Activated T-cell treated with anti-CD3 and anti-CD28 coated beads, Interleukin-2, amount 50 U/mL, for 4 hours (primary cell): ENCODE measurements at regions not wholly inside any gene's neighbourhood (a gene's known extent, or its start where the extent isn't known, plus 50 kb on each side); places are given as distances from the start of the nearest gene placed in this dataset.
"Not testable (repeated sequence)": the region's sequence is repeated elsewhere in the genome, so short reads cannot be mapped to it uniquely, and the experiment has no call there.

Experiments
- ATAC-seq, 2 donors: fragments of 200-7000 bp; cut with Tn5 transposase; one replicate each; pipeline ENCODE4 v1.10.0; 2021
- DNase-seq: peaks from one replicate; pipeline ENCODE4 v3.0.0-alpha.2; 2020
- H3K27me3 Mint-ChIP-seq: one replicate; pipeline ENCODE4 v1.8.0; 2021; ENCODE audit warnings: low read depth, mixed read lengths
- H3K36me3 Mint-ChIP-seq: one replicate; pipeline ENCODE4 v1.8.0; 2022; ENCODE audit warnings: mixed read lengths; ENCODE audit not compliant: insufficient read depth
- H3K4me1 Mint-ChIP-seq: one replicate; pipeline ENCODE4 v1.8.0; 2021; ENCODE audit warnings: low read depth, mixed read lengths
- H3K4me3 Mint-ChIP-seq: one replicate; pipeline ENCODE4 v1.8.0; 2021; ENCODE audit warnings: mild to moderate bottlenecking, moderate library complexity, mixed read lengths
- H3K9me3 Mint-ChIP-seq: one replicate; pipeline ENCODE4 v1.8.0; 2021; ENCODE audit warnings: mixed read lengths

DNA sequence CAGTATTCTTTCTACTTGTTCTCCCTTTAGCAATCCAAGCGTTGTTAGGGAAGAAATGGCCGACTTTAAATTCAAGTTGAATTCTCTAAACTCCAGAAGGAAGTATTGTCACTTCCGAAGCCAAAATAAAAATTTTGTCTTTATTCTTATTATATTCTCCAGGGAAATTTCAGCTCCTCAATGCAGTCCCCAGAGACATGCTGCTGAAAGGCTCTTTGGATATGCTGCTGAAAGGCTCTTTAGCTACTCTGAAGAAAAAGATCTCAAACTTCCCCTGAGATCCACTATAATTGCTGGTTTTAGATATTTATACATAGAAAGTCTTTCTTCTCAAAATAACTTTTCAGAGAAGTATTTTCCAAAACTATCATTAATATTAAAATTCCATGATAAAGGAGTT, 92.3 kb upstream of the PARP8 start:
- H3K9me3 Mint-ChIP-seq = no peaks in the 10 kb centered on the region
- no peaks in the 10 kb centered on the region for H3K36me3 Mint-ChIP-seq
- H3K27me3 Mint-ChIP-seq = no peaks in the 10 kb centered on the region
- H3K4me3 Mint-ChIP-seq = peak overlapping the region; percentile 39
- ATAC-seq (no peak), DNase-seq (no peak)
- H3K4me1 Mint-ChIP-seq = peaks cover 25% of the 10 kb centered on the region

DNA sequence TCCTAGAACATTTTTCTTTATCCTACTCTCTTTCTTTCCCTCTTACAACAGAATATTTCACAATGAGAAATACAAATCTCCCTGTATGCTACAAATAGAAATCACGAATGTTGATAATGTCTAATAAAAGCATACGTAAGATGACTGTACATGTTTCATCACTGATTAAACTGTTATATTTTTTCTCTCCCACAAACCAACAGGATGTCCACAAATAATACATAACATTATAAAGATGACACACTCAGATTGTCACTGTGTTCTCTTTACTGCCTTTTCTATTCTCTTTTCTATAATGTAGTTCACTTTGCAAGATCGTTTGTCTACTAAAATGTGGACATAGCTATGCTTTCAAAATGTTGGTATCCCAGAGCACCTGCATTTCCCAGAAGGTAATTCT, 90.7 kb upstream of the PARP8 start:
- Mint-ChIP-seq H3K4me3 (no peak overlapping the region), H3K27me3 (no peaks in the 10 kb centered on the region), H3K36me3 (no peaks in the 10 kb centered on the region), H3K9me3 (no peaks in the 10 kb centered on the region), H3K4me1 (peaks cover 25% of the 10 kb centered on the region)
- DNase-seq (no peak), ATAC-seq (no peak)

DNA sequence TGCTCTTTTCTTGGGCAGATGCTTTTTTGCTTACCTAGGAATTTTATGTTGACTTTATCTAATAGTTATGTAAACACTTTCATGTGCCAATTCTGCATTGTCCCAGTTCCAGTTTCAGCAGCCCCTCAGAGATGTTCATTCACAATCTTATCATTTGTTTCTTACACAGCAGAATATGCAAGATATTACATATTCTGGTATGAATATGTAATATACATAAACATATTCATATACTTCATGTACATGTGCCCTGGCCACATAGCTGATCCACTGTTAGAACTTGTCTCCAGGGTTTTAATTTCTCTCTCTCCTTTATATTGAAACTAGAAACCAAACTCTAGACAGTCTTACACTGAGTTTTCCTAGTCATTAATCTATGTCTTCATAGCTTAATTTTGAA, 90.2 kb upstream of the PARP8 start:
- Mint-ChIP-seq H3K36me3 (no peaks in the 10 kb centered on the region), H3K4me3 (no peak overlapping the region), H3K4me1 (peaks cover 25% of the 10 kb centered on the region), H3K9me3 (no peaks in the 10 kb centered on the region), H3K27me3 (no peaks in the 10 kb centered on the region)
- DNase-seq (no peak), ATAC-seq (no peak)

DNA sequence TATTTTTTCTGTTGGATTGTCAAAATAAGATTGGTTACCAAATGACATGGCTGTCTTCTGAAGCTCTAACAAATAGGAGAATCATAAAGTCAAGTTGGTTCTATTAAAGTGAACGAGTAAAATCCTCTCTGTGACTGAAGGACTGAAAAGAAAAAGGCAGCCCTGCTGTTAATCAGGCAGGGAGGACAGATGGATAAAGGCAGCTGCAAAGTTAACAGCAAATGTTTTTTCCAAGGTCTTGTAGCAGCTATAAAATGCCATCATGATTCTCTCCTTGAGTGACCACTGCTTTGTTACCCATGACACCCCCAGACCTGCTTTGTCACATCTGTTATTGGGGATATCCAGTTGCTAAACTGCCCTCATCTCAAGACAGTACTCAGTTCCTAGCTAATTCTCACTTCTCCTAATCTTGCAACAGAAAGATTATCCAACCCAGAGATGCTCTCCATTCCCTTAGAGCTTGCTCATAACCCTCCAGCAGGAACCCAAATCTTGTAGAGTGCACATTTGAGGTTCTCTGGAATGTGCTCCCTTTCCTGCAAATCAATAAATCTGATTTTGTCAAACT, 89.7 kb upstream of the PARP8 start:
- no peaks in the 10 kb centered on the region for H3K27me3 Mint-ChIP-seq
- peaks cover 26% of the 10 kb centered on the region for H3K4me1 Mint-ChIP-seq
- ATAC-seq (no peak), DNase-seq (no peak)
- no peaks in the 10 kb centered on the region for H3K36me3 Mint-ChIP-seq
- H3K4me3 Mint-ChIP-seq = no peak overlapping the region
- H3K9me3 Mint-ChIP-seq = no peaks in the 10 kb centered on the region

DNA sequence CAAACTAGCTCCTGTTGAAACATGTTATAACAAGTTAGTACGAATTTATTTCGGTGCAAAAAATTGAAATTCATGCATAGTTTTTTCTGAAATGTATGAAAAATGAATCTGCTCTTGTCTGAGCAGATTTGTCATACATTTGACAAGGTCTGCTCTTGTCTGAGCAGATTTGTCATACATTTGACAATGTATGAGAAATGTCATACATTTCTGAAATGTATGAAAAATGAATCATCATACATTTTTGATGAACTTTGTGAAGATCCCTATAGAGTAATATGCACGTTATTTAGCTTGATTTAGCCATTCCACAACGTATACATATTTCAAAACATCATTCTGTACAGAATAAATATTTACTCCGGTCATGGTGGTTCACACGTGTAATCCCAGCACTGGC, 85.9 kb upstream of the PARP8 start:
- Mint-ChIP-seq H3K9me3 (no peaks in the 10 kb centered on the region), H3K4me1 (peaks cover 21% of the 10 kb centered on the region), H3K36me3 (no peaks in the 10 kb centered on the region), H3K4me3 (no peak overlapping the region), H3K27me3 (no peaks in the 10 kb centered on the region)
- ATAC-seq (no peak), DNase-seq (no peak)

DNA sequence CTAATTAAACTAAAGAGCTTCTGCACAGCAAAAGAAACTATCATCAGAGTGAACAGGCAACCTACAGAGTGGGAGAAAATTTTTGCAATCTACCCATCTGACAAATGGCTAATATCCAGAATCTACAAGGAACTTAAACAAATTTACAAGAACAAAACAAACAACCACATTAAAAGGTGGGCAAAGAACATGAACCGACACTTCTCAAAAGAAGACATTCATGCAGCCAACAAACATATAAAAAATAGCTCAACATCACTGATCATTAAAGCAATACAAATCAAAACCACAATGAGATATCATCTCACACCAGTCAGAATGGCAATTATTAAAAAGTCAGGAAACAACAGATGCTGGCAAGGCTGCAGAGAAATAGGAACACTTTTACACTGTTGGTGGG, 84.6 kb upstream of the PARP8 start:
- not testable (repeated sequence) for DNase-seq, H3K4me1 Mint-ChIP-seq, H3K27me3 Mint-ChIP-seq, H3K4me3 Mint-ChIP-seq, H3K36me3 Mint-ChIP-seq, H3K9me3 Mint-ChIP-seq, ATAC-seq

DNA sequence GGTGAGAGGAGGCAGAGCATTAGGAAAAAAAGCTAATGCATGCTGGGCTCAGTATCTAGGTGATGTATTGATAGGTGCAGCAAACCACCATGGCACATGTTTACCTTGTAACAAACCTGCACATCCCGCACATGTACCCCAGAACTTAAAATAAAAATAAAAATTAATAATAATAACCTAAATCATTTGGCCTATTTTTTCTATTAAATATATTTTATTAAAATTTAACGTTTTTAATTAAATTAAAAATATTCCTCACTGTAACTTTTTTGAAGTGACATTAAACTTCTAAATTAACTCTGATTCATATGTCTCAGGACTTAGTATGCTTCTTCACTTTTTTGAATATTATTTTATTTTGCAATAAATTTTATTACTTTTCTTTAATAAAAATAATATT, 83.7 kb upstream of the PARP8 start:
- Mint-ChIP-seq H3K9me3 (no peaks in the 10 kb centered on the region), H3K4me3 (no peak overlapping the region), H3K36me3 (no peaks in the 10 kb centered on the region), H3K27me3 (no peaks in the 10 kb centered on the region), H3K4me1 (peaks cover 5% of the 10 kb centered on the region)
- no peak for DNase-seq
- ATAC-seq = no peak

DNA sequence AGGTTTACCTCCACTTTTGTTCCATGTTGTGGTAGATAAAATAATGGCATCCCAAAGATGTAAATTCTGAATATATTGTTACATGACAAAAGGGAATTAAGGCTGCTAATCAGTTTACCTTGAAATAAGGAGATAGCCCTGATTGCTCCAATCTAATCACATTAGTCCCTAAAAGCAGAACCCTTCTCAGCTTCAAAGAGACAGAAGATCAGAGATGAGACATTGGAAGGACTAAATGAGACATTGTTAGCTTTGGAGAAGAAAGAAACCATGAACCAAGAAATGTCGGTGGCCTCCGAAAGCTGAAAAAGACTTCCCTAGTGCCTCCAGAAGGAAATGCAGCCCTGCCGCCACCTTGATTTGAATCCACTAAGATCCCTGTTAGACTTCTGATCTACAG, 82.8 kb upstream of the PARP8 start:
- ATAC-seq (no peak), DNase-seq (no peak)
- H3K36me3 Mint-ChIP-seq = no peaks in the 10 kb centered on the region
- H3K4me3 Mint-ChIP-seq = no peak overlapping the region
- no peaks in the 10 kb centered on the region for H3K9me3 Mint-ChIP-seq
- peaks cover 5% of the 10 kb centered on the region for H3K4me1 Mint-ChIP-seq
- H3K27me3 Mint-ChIP-seq = no peaks in the 10 kb centered on the region

DNA sequence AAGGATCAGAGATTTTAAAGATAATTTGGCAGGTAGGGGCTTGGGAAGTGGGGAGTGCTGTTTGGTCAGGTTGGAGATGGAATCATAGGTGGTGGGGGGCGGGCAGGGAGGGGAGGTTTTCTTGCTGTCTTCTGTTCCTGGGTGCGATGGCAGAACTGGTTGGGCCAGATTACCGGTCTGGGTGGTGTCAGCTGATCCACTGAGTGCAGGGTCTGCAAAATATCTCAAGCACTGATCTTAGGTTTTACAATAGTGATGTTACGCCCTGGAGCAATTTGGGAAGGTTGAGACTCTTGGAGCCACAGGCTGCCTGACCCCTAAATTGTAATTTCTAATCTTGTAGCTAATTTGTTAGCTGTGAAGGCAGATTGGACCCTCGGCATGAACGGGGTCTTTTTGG, 78.0 kb upstream of the PARP8 start:
- H3K27me3 Mint-ChIP-seq, ATAC-seq, H3K4me3 Mint-ChIP-seq: not testable (repeated sequence)

DNA sequence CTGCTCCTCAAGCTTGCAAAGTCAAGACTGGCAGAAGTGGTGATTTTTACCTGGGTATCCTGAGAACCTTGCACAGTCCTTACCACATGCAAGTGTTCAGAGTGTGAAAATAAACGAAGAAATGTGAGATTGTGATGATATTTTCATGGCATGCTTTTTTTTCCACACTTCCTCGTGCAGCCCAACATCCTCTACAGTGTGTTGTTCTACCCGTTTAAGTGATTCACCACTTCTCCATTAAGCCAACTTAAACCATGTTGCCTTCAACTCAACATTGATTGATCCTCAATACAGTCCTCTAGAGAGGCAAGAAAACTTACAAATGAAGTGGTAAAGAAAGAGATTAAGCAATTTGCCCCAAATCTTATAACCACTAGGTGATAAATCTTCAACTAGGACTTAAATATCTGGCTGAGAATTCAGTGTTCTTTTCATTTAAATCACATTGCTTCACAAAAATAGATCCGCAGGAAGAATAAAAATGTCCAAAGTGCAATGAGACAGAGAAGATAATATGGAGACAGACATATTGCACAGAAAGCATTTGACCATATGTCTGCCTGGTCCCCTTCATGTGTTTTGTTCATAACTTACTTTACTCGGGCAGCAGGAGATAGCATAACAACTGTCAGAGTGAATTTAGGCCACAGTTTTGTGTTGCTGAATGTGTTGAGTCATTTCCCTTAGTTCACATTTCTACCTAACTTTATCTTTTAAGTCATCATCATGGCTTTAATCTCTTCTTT, 75.8 kb upstream of the PARP8 start:
- H3K9me3 Mint-ChIP-seq, H3K4me3 Mint-ChIP-seq, H3K27me3 Mint-ChIP-seq, DNase-seq, H3K36me3 Mint-ChIP-seq, ATAC-seq: not testable (repeated sequence)
- peaks cover 53% of the 10 kb centered on the region for H3K4me1 Mint-ChIP-seq

More for the DNA sequence above, 78.0 kb upstream of the PARP8 start:
- not testable (repeated sequence) for H3K9me3 Mint-ChIP-seq, DNase-seq, H3K36me3 Mint-ChIP-seq
- H3K4me1 Mint-ChIP-seq = peaks cover 41% of the 10 kb centered on the region

DNA sequence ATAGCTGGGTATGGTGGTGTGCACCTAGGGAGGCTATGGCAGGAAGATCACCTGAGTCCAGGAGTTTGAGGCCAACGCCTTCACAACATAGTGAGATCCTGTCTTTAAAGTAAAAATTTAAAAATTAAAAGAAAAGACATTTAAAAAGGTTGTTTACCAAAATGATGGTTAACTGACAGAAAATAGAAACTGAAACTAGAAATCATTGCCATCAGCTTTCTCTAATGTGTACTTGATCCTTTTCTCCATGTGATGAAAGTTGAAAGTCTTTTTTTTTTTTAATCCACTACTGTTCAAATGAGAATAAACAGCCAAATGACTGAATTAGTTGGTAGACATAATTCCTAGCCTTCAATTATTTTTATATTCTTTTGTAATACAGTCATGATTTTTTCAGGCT, 75.1 kb upstream of the PARP8 start:
- not testable (repeated sequence) for H3K9me3 Mint-ChIP-seq, ATAC-seq, H3K27me3 Mint-ChIP-seq, DNase-seq, H3K4me3 Mint-ChIP-seq, H3K36me3 Mint-ChIP-seq
- peaks cover 53% of the 10 kb centered on the region for H3K4me1 Mint-ChIP-seq

DNA sequence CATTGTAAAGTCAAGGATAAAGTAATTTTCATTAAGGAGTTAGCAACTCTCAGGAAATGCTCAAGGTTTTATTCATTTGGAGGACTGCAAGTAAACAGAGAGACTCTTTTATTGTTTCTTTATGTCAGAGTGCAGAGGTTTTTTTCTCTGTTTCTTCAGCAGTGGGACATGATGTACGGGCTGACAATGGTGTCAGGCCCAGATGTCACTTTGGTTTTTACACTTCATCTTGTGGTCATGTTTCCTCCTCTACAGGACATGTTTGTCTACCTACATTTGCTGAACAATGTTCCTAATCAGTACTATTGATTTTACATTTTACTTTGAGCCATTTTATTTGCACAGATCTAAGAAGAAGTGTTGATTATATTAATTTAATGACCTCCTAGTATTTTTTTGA, 72.8 kb upstream of the PARP8 start:
- ATAC-seq = no peak
- Mint-ChIP-seq H3K27me3 (no peaks in the 10 kb centered on the region), H3K4me1 (peaks cover 53% of the 10 kb centered on the region), H3K36me3 (no peaks in the 10 kb centered on the region), H3K4me3 (no peak overlapping the region), H3K9me3 (no peaks in the 10 kb centered on the region)
- no peak for DNase-seq

DNA sequence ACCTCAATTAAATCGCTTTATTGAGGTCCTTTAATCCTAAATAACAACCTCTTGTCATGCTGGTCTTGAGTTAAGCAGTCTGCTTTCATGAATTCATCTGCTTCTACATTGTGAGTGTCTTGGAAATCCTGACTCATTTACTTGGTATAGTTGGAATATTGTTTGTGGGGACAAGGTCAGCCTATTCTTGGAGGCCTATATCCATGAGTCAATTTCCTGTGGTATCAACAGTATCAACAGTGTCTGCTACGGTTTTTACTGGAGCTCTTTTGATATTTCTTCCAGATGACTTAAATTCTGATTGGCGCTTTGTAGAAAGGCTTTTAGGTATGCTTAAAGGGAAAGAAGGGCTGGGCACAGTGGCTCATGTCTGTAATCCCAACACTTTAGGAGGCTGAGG, 71.2 kb upstream of the PARP8 start:
- H3K27me3 Mint-ChIP-seq = no peaks in the 10 kb centered on the region
- DNase-seq (no peak), ATAC-seq (peak in 1 of 2 donors; percentile 62)
- peaks cover 47% of the 10 kb centered on the region for H3K4me1 Mint-ChIP-seq
- H3K4me3 Mint-ChIP-seq = no peak overlapping the region
- no peaks in the 10 kb centered on the region for H3K36me3 Mint-ChIP-seq
- H3K9me3 Mint-ChIP-seq = peaks cover 11% of the 10 kb centered on the region

DNA sequence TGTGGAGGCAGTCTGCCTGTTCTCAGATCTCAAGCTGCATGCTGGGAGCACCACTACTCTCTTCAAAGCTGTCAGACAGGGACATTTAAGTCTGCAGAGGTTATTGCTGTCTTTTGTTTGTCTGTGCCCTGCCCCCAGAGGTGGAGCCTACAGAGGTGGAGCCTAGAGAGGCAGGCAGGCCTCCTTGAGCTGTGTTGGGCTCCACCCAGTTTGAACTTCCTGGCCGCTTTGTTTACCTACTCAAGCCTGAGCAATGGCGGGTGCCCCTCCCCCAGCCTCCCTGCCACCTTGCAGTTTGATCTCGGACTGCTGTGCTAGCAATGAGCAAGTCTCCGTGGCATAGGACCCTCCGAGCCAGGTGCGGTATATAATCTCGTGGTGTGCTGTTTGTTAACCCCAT, 64.9 kb upstream of the PARP8 start:
- not testable (repeated sequence) for H3K36me3 Mint-ChIP-seq, DNase-seq, H3K4me3 Mint-ChIP-seq, H3K27me3 Mint-ChIP-seq, ATAC-seq
- H3K9me3 Mint-ChIP-seq = peaks cover 18% of the 10 kb centered on the region
- H3K4me1 Mint-ChIP-seq = peaks cover 24% of the 10 kb centered on the region

DNA sequence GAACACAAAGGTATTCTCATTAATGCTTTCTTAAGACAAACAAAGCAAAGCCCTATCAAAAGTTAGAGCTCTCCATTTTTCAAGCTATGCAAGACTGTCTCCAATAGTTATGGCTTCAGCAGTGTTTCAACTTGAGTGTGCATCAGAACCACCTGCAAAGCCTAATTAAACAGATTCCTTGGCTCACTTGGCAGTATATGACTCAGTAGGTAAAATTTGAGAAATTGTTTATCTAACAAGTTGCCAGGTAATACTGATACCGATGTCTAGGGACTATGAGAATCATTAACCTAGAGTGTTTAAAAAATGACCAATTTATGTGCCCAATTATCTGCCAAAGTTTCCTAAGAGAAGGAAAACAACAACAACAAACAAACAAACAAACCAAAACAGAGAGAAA, 60.3 kb upstream of the PARP8 start:
- H3K27me3 Mint-ChIP-seq = no peaks in the 10 kb centered on the region
- H3K9me3 Mint-ChIP-seq = no peaks in the 10 kb centered on the region
- no peak for DNase-seq
- H3K36me3 Mint-ChIP-seq = no peaks in the 10 kb centered on the region
- H3K4me3 Mint-ChIP-seq = no peak overlapping the region
- no peak for ATAC-seq
- peaks cover 19% of the 10 kb centered on the region for H3K4me1 Mint-ChIP-seq
